Inflammatory macrophage (primary cell): ENCODE measurements at regions not wholly inside any gene's neighbourhood (a gene's known extent, or its start where the extent isn't known, plus 50 kb on each side); places are given as distances from the start of the nearest gene placed in this dataset.
"Not testable (repeated sequence)": the region's sequence is repeated elsewhere in the genome, so short reads cannot be mapped to it uniquely, and the experiment has no call there.

Source experiments
- DNase-seq, 2 donors: peaks; one replicate each; pipeline ENCODE4 v3.0.0-alpha.2; 2020 to 2022

DNA sequence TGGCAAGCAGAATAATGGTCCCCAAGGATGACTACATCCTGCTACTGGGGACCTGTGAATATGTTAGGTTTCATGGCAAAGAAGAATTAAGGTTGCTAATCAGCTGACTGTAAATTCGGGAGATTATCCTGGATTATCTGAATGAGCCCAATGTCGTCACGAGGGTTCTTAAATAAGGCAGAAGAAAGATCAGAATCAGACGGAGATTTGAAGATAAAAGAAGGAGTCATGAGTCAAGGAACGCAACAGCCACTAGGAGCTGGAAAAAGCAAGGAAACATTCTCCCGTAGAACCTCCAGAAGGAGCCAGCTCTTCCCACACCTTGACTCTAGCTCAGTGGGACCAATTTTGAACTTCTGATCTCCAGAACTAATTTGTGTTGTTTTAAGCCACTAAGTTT, 82.9 kb upstream of the APBB1IP start:
- DNase-seq = no peak

DNA sequence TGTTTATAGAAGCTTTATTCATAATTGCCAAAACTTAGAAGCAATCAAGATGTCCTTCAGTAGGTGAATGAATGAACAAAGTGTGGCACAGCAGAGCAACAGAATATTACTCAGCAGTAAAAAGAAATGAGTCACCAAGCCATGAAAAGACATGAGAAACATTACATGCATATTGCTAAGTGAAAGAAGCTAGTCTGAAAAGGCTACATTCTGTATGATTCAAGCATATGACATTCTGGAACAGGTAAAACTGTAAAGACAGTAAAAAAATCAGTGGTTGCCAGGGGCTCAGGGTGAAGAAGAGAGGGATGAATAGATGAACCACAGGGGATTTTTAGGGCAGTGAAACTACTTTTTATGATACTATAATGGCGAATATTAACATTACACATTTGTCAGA, 80.9 kb upstream of the APBB1IP start:
- DNase-seq = no peak

DNA sequence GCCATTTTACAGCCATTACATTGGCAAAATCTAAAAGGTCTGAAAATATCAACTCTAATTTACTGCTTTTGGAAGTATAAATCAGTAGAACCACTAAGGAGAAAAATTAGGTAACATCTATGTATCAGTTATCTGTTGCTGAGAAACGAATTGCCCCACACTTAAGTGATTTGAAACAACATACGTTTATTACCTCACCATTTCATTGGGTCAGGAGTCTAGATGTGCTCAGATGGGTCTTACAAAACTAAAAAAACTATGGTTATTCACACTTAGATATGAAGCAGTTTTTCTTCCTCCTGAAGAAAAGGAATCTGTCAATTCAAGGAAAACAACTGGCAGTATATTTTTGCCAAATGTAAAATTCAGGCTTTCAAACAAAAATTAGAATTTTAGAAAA, 80.1 kb upstream of the APBB1IP start:
- DNase-seq = peak in 1 of 2 donors; percentile 57

DNA sequence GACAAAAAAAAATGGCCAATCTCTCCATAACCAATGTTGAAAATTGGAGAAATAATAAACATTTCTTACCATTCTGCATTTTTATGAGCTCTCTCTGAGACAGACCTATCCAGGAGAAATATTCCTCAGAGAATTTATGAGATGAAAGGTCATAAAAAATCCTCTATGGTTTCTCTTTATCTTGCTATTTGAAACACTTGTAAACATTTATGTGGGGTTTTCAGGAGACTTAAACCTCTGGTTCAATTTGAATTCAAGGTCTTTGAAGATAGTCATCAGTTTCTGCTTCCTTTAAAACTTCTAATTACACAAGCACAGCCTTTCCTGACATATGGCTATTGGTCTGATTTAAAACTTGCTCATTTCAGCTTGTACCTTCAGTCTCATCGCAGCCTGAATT, 78.5 kb upstream of the APBB1IP start:
- DNase-seq = no peak

DNA sequence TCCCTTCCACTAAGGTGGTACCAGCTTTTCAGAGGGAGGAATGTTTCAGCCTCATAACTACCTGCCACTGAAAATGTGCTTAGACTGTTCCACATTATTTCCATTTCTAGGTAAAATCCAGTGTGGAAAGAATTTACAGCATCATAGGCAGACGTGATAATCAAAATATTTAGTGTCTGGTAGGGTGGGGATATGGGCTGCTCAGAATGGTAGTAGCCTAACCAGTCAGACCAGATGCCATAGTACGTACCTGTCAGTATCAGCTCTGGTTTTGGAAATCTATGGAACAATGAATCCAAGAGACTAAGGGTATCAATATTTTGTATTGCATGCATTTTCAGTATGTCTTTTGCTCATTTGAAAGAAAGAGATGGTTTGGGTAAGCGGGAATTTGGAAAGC, 76.8 kb upstream of the APBB1IP start:
- DNase-seq = no peak

DNA sequence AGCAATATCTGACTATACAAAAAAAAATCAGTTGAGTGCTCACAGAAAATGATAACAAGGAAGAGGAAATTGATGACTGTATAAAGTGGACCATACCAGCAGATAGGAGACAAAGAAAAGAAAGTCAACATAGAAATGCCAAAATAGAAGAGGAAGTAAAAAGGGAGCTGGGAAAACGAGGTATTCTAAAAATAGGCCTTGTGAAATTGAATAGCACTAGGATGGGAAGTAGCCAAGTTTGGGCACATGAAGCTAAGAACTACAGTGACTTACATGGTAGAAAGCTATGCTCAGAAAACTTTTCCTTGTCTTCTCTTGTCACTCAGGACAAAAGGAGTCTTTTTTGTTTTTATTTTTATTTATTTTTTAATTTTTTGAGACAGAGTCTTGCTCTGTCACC, 76.2 kb upstream of the APBB1IP start:
- peak; percentile 62 to 68 for DNase-seq

DNA sequence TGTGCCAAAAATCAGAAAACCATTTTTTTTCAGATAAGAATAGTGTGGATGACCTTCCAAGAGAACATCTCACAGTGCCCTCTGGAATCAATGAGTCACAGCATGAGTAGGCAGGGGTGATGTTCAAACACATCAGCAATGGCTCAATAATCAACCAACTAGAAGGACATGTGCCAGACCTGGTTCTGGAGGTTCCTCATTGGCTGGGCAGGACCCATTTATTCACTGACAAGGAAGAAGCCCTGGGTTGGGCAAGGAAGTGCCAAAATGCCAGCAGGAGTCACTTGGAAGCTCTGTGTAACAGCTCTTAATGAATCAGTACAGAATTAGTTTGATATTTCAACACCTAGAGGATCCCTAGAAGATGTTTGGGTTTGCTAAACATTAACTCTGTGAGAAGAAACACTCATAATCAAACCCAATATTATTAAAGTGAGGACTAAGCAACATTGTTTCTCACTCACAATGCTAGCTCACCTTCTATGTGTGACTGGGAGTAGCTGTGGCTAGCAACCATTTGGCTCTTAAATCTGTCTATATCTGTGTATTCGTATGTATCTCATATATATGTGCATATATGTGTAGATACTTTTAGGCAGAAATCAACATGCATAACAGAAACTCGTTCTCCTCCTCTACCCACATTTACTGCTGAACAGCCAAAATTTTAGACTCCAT, 72.3 kb upstream of the APBB1IP start:
- DNase-seq = peak; percentile 80 to 82

DNA sequence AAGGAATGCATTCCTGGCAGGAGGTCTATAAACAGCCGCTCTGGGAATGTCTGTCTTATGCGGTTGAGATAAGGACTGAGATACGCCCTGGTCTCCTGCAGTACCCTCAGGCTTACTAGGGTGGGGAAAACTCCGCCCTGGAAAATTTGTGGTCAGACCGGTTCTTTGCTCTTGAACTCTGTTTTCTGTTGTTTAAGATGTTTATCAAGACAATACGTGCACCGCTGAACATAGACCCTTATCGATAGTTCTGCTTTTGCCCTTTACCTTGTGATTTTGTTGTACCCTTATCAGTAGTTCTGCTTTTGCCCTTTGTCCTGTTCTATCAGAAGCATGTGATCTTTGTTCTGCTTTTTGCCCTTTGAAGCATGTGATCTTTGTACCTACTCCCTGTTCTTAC, 71.1 kb upstream of the APBB1IP start:
- DNase-seq = not testable (repeated sequence)

DNA sequence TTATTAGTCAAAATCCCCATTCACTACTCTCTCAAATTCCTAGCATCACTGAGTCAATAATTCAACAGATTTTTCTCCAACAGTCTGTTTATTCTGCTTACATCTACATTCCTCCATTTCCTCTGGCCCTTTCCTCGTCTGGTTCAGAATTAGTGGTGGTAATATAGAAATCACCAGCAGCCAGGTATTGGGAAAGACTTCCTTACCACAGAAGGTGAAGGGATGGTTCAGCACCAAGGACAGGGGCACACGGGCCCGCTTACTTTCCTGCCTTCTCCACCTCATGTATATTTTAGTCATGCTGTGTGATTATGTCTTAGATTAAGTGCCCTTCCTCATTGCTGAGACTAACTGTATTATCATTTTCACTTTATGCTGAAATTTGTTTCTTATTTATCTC, 70.4 kb upstream of the APBB1IP start:
- DNase-seq = peak in 1 of 2 donors; percentile 23

DNA sequence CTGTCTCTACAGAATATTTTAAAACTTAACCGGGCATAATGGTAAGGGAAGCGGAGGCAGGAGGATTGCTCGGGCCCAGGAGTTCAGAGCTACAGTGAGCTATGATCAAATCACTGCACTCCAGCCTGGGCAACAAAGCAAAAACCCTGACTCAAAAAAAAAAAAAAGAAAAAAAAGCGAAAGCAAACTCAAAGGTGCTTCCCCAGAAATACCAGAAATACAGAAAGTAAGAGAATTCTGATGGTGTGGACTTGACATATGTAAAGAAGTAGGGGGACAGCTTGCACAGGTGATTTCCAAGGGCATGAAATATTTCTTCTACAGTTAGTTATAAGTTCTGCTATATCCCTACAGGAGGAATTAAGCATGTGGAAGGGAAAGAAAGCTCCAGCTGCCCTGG, 69.7 kb upstream of the APBB1IP start:
- no peak for DNase-seq

DNA sequence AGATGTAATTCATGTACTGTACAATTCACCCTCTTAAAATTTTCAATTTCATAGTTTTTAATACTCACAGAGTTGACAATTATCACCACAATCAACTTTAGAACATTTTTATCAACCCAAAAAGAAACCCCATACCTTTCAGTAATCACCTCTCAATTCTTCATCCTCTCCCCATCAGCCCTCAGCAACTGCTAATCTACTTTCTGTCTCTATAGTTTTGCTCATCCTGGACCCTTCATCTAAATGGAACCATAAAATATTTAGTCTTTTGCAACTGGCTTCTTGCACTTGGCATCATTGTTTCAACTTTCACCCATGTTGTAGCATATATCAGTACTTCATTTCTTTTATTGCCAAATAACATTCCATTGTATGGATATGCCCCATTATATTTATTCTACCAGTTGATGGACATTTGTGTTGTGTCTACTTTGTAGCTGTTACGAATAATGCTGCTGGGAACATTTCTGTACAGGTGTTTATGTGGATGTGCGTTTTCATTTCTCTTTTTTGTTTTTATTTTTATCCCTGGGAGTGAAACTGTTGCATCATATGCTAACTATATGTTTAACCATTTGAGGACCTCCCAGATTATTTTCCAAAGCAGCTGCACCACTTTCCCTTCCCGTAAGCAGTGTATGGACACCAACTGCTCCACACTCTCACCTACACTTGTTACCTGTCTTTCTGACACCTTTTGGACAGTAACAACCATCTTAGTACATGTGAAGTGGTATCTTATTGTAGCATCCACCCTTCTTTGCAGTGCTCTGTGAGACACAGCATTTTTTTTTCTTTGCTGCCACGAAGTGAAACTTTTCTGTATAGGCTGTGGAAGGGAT, 65.4 kb upstream of the APBB1IP start:
- no peak for DNase-seq

DNA sequence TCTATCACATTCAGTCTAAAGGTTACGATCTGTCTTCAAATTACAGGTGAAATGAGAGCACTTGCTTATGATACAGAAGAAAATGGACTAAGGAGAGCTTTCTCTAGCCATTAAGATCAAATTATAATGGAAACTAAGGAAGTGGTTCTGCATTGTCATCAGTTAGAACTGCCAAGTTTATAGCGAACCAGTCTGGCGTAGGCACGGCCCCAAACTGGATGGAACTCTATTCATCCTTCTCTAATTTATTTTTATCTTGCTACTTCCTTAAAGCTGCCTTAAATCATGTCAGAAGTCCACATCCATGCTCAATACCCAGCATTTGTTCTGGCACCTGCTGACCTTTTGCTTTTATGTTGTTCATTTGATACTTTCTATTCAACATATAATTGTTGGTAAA, 63.7 kb upstream of the APBB1IP start:
- peak; percentile 70 to 72 for DNase-seq

DNA sequence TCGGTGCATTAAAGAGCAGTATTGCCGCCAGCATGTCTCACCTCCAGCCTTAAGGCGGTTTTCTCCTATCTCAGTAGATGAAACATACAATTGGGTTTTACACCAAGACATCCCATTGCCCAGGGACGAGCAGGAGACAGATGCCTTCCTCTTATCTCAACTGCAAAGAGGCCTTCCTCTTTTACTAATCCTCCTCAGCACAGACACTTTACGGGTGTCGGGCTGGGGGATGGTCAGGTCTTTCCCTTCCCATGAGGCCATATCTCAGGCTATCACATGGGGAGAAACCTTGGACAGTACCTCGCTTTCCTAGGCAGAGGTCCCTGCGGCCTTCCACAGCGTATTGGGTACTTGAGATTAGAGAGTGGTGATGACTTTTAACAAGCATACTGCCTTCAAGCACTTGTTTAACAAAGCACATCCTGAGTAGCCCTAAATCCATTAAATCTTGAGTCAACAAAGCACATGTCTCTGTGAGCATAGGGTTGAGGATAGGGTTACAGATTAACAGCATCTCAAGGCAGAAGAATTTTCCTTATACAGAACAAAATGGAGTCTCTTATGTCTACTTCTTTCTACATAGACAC, 60.8 kb upstream of the APBB1IP start:
- peak in 1 of 2 donors; percentile 9 for DNase-seq

DNA sequence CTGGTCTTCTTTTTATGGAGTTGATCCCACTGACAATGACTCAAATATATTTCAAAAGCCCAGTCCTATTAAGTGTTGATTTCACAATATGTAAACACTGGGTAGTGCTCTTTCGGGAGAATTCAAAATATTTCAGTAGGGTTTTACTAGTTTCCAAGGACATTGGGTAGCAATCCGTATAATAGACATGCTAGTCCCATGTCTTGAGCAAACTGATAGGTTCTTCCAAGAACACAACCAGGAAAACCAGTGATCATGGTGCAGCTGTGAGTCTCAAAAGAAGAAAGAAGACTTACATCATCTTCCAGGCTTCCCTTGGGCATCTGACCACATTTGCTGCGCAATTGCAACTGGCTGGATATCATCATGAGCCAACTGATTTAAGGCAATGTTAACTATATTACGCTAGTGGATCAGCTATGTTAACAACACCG, 59.3 kb upstream of the APBB1IP start:
- DNase-seq = peak; percentile 89 to 90

DNA sequence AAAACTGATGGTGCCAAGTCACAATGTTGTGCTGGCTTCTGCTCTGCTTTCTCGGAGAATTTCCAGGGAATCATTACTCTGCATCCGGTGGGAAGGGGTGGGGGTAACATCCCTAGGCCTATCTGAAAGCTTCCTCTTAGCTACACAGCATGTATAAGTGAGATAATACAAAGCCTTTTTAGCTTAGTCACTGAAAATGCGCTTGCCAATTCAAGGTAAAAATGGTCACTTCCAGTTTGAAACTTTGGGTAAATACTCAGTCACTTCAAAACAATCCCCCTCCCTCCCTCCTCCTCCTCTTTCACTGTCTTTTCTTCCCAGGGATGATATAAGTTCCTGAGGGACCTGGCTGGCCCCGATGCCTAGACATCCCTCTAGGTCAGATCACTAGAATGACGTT, 57.3 kb upstream of the APBB1IP start:
- no peak for DNase-seq

DNA sequence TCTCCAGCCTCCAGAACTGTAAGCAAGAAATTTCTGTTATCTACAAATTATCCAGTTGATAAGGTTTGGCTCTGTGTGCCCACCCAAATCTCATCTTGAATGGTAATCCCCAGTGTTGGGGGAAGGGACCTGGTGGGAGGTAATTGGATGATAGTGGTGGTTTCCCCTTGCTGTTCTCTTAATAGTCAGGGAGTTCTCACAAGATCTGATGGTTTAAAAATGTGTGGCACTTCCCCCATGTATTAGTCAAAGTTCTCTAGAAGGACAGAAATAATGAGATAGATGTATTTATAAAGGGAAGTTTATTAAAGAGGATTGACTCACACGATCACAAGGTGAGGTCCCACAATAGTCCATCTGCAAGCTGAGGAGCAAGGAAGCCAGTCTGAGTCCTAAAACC, 56.2 kb upstream of the APBB1IP start:
- DNase-seq = peak; percentile 20 to 24

DNA sequence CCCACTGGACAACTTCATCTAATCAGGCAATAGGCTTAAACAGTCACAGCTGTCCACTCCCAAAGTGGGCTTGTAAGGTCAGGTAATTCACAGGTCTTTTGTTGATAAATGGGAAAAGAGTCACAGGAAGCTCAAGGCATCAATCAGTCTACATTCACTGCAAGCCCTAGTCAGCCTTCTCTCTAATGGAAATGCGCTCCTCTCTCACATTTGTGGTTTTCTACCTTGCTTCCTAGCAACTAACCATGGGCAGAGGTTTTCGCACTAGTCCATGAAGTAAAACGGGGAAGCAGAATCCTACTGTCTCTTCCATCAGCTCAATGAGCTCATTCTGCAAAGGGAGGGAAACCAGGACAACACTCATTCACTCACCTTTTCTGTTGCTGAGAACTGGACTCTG, 53.5 kb upstream of the APBB1IP start:
- DNase-seq = no peak

DNA sequence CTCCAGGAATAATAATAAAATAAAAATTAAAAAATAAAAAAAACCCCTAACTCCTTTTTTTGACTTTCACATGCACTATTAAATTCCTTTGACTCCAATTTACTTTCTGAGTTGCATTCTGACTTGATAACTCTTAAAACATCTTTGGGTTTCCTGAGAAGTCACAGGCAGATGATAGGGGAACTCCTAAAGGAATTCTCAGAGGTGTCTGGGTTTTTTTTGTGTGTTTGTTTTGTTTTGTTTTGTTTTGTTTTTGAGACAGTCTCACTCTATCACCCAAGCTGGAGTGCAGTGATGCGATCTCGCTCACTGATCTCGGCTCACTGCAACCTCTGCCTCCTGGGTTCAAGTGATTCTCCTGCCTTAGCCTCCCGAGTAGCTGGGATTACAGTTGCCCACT, 52.7 kb upstream of the APBB1IP start:
- no peak for DNase-seq

DNA sequence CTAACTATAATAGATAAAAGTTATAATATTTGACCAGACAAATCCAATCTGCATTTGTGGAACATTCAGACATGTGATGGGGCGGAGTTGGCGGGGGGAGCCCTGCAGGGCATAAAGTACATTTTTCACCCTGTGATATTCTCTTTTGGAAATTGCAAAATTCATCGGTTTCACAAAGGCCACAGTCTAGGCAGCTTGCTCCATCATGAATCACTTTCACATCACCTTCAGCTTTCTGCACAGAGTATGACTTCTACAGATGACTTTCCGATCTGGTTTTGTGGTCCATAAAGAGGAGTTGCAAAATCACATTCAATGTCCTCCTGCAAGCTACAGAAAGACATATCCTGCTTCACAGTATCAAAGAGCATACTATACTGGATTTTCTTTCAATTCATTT, 51.4 kb upstream of the APBB1IP start:
- peak; percentile 73 to 77 for DNase-seq
